HG02884 (cell line): ENCODE measurements at regions not wholly inside any gene's neighbourhood (a gene's known extent, or its start where the extent isn't known, plus 50 kb on each side); places are given as distances from the start of the nearest gene placed in this dataset.

Source experiments
- ATAC-seq: cut with Tn5 transposase; IDR thresholded peaks from one replicate; pipeline ENCODE4 v1.9.1; 2021; ENCODE audit warnings: mild to moderate bottlenecking, moderate library complexity; ENCODE audit not compliant: unreplicated experiment

DNA sequence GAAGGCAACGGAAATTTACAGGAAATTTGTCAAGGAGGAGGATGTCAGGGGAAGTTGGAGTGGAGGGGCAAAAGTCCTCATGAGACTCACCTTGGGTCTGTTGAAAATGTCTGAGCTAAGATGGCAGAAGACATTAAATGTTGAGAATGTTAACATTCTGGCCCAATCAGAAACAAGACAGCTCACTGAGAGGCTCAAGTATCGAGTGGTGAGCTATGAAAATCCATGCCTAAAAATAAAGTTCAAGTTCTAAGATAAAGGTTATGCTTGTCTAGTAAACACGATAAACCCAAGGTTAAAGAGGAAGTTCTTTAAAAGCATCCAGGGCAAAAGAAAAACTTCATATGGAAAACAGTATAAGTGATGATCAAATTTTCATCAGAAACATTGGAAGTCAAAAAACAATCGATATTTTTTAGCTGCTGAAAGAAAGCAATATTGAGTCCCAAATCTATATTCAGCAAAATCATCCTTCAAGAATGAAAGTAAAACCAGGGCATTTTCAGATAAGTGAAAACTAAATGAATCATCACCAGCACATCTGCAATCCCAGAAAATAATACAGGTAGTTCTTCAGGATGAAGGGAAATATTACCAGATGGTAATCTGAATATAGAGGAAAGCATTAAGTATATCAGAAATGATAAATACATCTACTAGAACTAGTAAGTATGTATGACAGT, 462.4 kb downstream of the TLL1 start:
- no peak for ATAC-seq

DNA sequence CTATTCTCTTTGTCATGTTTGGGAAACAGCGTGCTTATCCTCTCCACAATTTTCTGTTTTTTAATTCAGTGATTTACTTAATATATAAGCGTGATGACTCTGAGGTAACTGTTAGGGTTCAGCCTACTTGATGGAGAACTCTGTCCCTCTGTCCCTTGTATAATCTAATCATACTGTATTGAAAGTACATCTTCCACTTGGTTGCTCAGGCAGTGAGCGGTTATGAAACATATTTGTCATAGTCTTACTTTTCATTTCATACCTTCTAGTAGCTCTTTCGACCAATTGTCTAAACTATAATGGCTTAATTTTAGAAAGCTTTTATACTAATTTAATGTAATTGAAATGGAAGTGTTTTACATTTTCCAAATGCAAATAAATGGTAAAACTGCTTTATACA, 469.0 kb downstream of the TLL1 start:
- no peak for ATAC-seq

DNA sequence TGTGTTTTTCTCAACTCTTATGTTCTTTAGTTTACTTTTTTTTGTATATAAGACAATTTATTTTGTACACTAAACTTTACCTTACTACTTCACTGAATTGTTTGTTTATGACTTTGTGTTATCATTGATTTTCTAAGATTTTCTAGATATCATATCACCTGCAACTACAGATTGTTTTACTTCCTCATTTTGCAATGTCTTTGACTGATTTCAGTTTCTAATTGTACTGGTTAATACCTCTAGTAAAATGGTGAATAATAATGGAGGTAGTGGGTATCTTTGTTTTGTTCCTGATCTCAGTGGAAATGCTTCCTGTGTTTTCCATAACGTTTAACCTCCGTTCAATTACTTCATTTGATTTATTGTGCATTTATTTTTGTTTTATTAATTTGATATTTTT, 490.2 kb downstream of the TLL1 start:
- no peak for ATAC-seq

DNA sequence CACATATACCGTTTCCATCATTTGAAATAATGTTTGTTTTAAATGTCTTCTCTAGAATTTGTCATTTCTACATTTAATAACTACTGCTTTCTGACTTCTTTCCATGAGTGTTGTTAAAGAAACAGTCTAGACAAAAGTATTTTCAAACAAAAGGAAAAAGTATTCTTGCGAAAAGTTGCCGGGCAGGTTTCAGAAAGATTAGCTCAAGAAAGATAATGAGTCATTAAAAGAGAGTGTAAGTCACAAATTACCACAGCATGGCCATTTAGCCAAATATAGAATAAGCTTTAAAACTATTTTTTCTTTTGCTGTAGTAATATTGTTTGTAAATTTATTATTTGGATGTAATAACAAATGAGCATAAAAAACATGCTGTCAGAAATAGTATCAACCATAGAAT, 493.0 kb downstream of the TLL1 start:
- ATAC-seq = no peak

DNA sequence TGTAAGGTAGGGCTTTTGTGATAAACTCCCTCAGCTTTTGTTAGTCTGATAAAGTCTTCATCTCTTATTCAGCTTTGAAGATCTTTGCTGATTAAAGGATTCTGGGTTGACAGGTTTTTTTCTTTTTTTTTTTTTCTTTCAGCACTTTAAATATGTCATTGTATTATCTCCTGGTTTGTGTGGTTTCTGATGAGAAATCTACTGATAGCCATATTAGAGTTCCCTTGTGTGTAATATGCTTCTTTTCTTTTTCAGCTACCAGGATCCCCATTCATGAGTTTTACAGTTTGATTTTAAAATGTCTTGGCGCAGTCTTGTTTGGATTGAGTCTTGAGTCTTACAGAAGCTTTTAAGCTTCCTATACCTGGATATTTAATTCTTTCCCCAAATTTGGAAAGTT, 504.5 kb downstream of the TLL1 start:
- no peak for ATAC-seq

DNA sequence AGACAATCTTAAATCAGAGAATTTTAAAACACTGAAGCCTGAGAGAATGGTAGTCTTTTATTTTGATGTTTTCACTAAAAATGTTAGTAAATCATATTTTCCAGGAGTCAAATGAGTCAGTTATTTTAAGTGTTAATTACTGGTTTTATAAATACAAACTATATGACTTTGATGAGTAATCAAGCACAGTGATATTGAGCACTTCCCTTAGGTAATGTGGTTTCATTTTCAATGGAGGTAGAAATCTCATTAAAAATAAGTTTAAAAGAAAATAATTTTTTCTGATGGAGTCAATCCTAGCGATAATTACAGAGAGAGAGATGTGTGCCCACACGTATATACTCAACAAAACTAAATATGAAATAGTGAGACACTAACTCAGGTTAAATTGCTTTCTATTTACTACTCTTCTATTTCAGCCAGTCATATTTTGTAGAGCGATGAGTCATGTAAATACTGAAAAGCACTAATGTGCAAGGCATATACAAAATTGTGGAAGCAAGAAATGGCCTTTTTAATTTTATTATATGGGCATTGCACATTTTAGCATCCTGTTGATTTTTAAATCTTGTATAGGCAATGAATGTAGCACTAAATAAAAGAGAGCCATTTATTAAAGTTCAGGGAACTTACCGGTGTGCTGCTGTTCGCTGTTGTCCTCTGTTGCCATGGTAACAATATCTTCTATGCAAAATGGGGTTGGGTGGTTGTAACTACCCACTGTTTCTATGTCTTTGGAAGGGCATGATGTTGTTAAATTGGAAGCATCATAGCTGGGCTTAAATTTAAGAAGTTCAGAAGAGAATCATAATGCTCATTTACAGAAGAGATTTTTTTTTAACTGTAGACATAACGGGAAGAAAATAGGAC, 513.7 kb downstream of the TLL1 start:
- ATAC-seq = no peak

DNA sequence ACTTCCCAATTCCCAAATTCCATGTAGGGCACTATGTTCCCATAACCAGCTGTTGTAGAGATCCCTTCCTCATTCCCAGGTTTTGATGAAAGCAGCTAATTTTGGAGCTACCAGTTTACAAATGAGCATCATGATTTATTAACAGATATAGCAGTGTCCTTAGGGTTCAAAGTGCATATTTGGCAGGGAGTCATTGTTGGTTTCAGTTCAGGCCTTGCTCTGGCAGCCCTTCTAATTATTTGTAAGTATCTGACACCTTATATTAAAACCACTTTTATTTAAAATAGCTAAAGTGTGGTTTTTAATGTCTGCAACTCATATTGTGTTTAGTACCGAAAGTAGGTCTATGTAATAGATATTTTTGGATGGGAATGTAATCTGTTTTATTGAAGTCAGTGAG, 518.5 kb downstream of the TLL1 start:
- no peak for ATAC-seq

DNA sequence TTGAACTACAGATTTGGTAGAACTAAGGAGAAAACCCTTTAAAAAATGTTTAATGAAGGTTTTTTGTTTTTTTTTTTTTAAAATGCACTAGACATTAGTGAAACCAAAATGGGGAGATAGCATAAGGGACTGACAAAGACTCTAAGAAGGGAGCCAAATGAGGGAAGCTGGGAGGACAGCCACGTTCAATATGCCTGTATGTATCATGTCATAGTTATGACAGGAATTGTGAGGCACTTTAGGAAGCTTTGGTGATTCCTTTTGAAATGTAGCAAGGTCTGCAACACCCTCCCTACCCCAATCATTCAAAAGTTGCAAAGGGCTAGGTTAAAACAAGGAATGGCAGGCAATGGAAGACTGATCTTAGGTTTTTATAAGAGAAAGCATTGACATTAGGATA, 526.0 kb downstream of the TLL1 start:
- no peak for ATAC-seq

DNA sequence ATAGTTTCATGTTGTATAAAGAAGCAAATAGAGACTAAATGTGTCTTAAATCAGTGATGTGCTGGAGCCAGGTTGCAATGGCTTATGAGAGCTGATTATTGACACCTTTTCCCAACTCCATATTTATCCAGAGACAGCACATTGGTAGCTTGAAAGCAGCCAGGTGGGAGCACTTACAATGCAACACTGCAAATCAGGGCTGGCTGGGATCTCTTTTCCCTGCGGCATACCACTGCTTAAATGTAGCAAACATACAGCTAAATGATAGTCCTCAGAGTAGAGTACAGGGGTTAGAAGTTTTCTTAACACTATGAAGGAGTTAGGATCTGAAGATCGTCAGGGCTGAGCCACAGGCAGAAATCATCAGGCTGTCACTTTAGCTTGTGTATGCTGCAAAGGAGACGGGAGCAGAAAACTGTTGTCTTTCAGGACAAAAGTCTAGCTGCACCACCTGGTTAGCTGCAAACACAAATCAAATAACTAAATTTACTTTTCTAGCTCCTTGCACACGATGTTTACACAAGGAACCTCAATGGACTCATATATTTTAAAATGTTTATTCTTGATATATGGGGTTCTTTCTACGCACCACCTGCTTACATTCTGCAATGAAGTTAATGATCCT, 527.3 kb downstream of the TLL1 start:
- no peak for ATAC-seq

DNA sequence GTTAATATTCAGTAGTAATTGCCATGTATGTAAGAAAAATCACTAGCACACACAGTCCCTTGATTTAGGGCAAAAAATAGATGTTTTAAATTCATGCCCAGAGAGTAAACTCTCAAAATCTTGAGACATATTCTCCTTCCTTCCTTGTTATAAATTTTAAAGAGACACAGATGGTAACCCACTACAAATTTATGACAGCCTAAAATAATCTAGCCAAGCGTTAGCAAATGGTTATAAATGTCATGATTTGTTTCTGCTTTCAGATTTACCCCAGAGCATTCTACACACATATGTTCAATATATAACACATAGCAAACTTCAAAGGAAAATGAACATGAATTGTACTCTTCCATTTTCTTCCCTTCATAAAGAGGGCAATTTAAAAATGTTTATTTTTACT, 540.3 kb downstream of the TLL1 start:
- no peak for ATAC-seq

- no peak for ATAC-seq
These were observed 541.4 kb downstream of the TLL1 start for GRCh38 chr4:166414431-166414830.

DNA sequence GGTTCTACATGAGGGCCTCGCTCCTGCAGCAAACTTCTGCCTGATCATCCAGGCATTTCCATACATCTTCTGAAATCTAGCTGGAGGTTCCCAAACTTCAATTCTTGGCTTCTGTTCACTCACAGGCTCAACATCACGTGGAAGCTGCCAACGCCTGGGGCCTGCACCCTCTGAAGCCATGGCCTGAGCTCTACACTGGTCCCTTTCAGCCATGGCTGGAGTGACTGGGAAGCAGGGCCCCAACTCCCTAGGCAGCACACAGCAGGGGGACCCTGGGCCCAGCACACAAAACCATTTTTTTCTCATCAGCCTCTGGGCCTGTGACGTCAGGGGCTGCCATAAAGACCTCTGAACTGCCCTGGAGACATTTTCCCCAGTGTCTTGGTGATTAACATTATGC, 542.7 kb downstream of the TLL1 start:
- no peak for ATAC-seq

GRCh38 chr4:166421556-166422156, 548.6 kb downstream of the TLL1 start:
- no peak for ATAC-seq

DNA sequence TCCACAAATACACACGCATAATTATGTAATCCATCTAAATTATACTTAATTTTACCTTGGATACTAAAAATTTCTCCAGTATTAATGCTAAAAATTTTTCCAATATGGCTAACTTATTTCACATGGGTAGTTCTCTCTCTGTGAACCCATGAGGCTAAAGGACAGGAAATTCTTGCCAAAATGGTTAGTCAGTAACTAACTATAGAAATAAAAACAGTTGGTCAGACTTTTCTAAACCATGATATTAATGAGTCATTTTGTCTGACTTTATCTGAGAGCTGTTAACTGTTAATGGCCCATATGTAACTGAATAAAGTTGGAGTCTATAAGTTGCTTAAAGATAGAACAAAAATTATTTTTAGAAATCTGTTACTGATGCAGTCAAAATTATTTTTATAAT, 549.4 kb downstream of the TLL1 start:
- ATAC-seq = no peak

DNA sequence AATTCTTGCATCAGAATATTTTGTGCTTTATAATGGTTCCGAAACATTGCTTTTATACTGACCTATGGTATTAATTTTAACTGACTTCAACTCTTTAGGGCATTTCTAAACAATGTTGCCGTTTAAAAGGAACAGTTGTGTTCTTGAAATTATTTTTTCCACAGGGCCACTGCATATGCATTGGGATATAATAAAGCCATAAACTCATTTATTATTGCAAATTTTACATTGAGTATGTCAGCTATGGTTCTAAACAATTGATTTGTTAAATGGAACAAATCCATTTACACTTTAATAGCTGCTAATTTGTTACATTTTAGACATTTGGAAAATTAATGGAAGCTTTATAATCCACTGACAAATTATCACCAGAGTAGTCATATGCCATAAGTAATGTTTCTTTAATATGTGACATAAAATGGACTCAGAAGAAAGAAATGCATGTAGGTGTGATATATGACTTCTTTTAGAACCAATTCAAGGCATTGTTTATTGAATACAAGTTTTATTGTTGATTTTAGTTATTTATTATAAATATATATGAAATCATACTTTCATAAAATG, 553.3 kb downstream of the TLL1 start:
- ATAC-seq = no peak

GRCh38 chr4:166432125-166432524, 559.1 kb downstream of the TLL1 start:
- no peak for ATAC-seq

- ATAC-seq = no peak
These were observed 559.8 kb downstream of the TLL1 start for GRCh38 chr4:166432842-166433241.

- no peak for ATAC-seq
These were observed 562.4 kb downstream of the TLL1 start for GRCh38 chr4:166435449-166435848.

DNA sequence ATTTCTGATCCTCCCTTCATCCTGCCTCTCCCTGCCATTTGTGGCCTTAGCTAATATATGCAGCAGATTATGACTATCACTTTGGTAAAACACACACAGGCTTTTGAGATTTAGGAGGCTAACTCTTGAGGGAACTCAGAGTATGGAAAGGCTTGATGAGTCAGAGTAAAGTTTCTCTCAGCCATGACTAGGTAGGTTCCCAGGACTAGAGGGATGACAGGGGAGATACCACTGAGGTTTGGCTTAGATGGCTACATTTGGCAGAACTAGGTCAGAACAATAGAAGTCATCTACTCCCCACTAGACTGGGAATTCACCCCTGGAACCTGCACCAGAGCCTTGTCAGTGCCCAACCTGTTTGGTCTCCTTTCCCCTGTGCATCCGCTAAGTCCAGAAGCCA, 585.7 kb downstream of the TLL1 start:
- ATAC-seq = no peak

DNA sequence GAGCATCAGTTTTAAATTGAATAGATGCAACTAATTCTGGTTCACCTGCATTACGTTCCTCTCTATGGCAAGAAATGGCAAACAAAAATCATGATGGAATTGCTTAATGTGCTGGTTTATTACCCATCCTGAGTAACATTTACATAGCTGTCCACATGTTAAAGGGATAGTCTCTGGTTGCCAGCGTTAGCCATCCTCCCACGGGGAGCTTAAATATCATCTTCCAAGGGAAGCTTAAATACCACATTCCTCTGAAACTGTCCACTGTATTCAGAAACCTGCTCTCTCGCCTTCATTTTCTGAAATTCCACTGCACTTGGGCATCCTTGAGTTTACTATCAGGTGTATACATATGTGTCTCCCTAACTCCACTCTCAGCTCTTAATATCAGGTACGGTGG, 586.6 kb downstream of the TLL1 start:
- no peak for ATAC-seq
